CD4-positive, alpha-beta memory T cell (primary cell): ENCODE measurements at regions not wholly inside any gene's neighbourhood (a gene's known extent, or its start where the extent isn't known, plus 50 kb on each side); places are given as distances from the start of the nearest gene placed in this dataset.

Experiments
- CTCF ChIA-PET: fragments of 350-600 bp; sonication (Branson Sonifier 250); formaldehyde crosslinking; loops from one replicate; lab custom pipeline; 2021; ENCODE audit warnings: inconsistent platforms; ENCODE audit not compliant: partially characterized antibody; lab: Charles Lee
- POLR2A ChIA-PET: fragments of 350-600 bp; sonication (Branson Sonifier 250); formaldehyde crosslinking; loops from one replicate; lab custom pipeline; 2021; ENCODE audit not compliant: partially characterized antibody; lab: Charles Lee
- DNase-seq, 5 donors: peaks; one replicate each; pipeline versions ENCODE4 v3.0.0 to v3.0.0-alpha.2; 2020 to 2022; ENCODE audit warnings: mixed read lengths in 1 of 5
- H3K27ac ChIP-seq: one replicate; pipeline ENCODE4 v1.7.0; 2013; ENCODE audit warnings: low read depth, low read length
- H3K27me3 ChIP-seq: 2 replicates; pipeline ENCODE4 v1.7.0; 2013; ENCODE audit warnings: mild to moderate bottlenecking, low read length, moderate library complexity; ENCODE audit not compliant: insufficient read depth
- H3K36me3 ChIP-seq: 2 replicates; pipeline ENCODE4 v1.7.0; 2013; ENCODE audit warnings: mild to moderate bottlenecking, low read length, moderate library complexity; ENCODE audit not compliant: insufficient read depth
- H3K4me1 ChIP-seq: 2 replicates; pipeline ENCODE4 v1.7.0; 2013; ENCODE audit warnings: mild to moderate bottlenecking, low read length, moderate library complexity; ENCODE audit not compliant: insufficient read depth
- H3K4me3 ChIP-seq, 2 donors: one replicate each; pipeline ENCODE4 v1.7.0; 2013; ENCODE audit warnings: low read length in 2 of 2, mild to moderate bottlenecking in 1 of 2
- H3K9me3 ChIP-seq, 2 donors: one replicate each; pipeline ENCODE4 v1.7.0; 2013; ENCODE audit warnings: low read length in 2 of 2, control low read depth in 1 of 2; ENCODE audit not compliant: control insufficient read depth in 1 of 2
- H3K27ac Mint-ChIP-seq, 7 donors: one replicate each; pipeline ENCODE4 v1.8.0; 2020 to 2021; ENCODE audit warnings: mixed read lengths in 7 of 7, mild to moderate bottlenecking in 6 of 7, inconsistent platforms in 3 of 7, moderate library complexity in 3 of 7
- H3K27me3 Mint-ChIP-seq, 2 donors: one replicate each; pipeline ENCODE4 v1.8.0; 2020 to 2021; ENCODE audit warnings: mixed read lengths in 2 of 2
- H3K36me3 Mint-ChIP-seq, 2 donors: one replicate each; pipeline ENCODE4 v1.8.0; 2020 to 2021; ENCODE audit warnings: mixed read lengths in 2 of 2, inconsistent platforms in 1 of 2, mild to moderate bottlenecking in 1 of 2
- H3K4me1 Mint-ChIP-seq, 4 donors: one replicate each; pipeline ENCODE4 v1.8.0; 2020 to 2021; ENCODE audit warnings: mixed read lengths in 4 of 4, mild to moderate bottlenecking in 1 of 4
- H3K4me3 Mint-ChIP-seq, 8 donors: one replicate each; pipeline ENCODE4 v1.8.0; 2020 to 2021; ENCODE audit warnings: mixed read lengths in 8 of 8, mild to moderate bottlenecking in 7 of 8, moderate library complexity in 6 of 8, inconsistent platforms in 3 of 8
- H3K9me3 Mint-ChIP-seq, 8 donors: one replicate each; pipeline ENCODE4 v1.8.0; 2020 to 2021; ENCODE audit warnings: mixed read lengths in 8 of 8, mild to moderate bottlenecking in 5 of 8, inconsistent platforms in 3 of 8, moderate library complexity in 1 of 8
- intact Hi-C: fragments of 100-400 bp; cut with micrococcal nuclease; formaldehyde crosslinking; loops from one replicate; pipeline ENCODE4 v1.15.1; 2023

DNA sequence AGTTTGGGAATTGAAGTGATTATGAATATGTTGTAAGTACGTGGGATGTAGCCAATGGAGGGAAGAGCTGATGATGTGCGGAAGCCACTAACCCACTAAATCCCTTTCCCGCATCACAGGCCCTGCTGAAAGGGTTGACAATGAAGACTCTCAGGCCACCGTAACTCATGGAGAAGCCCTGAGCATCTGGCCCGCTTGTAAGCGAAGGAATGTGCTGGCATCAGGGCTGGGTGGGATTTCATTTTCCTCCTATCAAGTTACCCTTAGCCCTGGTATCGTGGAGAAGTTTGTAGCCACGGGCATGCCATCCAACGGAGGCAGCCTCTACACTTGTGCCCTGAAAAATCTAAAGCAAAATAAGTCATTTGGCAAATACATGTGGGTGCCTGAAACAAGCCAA is 355.0 kb downstream of the CDH26 start:
- CTCF ChIA-PET, result no interaction called here

DNA sequence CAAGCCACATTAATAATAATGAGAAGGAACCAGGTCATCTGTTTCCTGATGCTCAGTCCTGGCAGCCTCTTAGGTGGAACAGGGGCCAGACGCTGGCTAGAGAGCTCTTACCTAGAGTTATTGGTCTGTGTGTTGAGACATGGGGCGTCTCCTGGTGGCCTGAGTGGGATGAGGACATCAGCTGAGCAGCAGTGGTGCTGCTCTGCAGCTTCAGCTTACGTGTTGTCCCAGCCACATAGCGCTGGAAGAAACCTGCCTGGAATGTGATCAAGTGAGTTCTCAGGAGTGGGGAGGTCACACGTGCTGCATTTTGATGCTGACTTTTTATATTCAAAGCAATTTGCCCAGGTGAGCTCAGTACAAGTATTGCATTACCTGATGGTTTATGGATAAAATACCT is 355.4 kb downstream of the CDH26 start:
- H3K27me3 Mint-ChIP-seq, result no peaks in the 10 kb centered on the region
- H3K27ac Mint-ChIP-seq, result no peak overlapping the region
- Histone ChIP-seq H3K4me3 (no peak overlapping the region), H3K27me3 (no peaks in the 10 kb centered on the region), H3K4me1 (no peaks in the 10 kb centered on the region), H3K36me3 (no peaks in the 10 kb centered on the region), H3K9me3 (no peaks in the 10 kb centered on the region), H3K27ac (no peak overlapping the region)
- H3K4me1 Mint-ChIP-seq, result peaks cover 0 to 2% (median 0%) of the 10 kb centered on the region in 4 donors
- intact Hi-C loops, result no loop called here
- H3K36me3 Mint-ChIP-seq, result no peaks in the 10 kb centered on the region
- no peak for DNase-seq
- peaks cover 0 to 2% (median 0%) of the 10 kb centered on the region in 8 donors for H3K9me3 Mint-ChIP-seq
- H3K4me3 Mint-ChIP-seq, result no peak overlapping the region
- CTCF ChIA-PET, result no interaction called here
- POLR2A ChIA-PET, result no interaction called here

More for the DNA sequence above, 355.0 kb downstream of the CDH26 start:
- Mint-ChIP-seq H3K4me3 (no peak overlapping the region), H3K27me3 (no peaks in the 10 kb centered on the region), H3K27ac (no peak overlapping the region), H3K36me3 (no peaks in the 10 kb centered on the region), H3K9me3 (peaks cover 0 to 2% (median 0%) of the 10 kb centered on the region in 8 donors), H3K4me1 (peaks cover 0 to 2% (median 0%) of the 10 kb centered on the region in 4 donors)
- no peak overlapping the region for H3K4me3 ChIP-seq
- intact Hi-C loops, result no loop called here
- no peak overlapping the region for H3K27ac ChIP-seq
- H3K4me1 ChIP-seq, result no peaks in the 10 kb centered on the region
- H3K9me3 ChIP-seq, result no peaks in the 10 kb centered on the region
- POLR2A ChIA-PET, result no interaction called here
- no peak for DNase-seq
- H3K36me3 ChIP-seq, result no peaks in the 10 kb centered on the region
- H3K27me3 ChIP-seq, result no peaks in the 10 kb centered on the region

DNA sequence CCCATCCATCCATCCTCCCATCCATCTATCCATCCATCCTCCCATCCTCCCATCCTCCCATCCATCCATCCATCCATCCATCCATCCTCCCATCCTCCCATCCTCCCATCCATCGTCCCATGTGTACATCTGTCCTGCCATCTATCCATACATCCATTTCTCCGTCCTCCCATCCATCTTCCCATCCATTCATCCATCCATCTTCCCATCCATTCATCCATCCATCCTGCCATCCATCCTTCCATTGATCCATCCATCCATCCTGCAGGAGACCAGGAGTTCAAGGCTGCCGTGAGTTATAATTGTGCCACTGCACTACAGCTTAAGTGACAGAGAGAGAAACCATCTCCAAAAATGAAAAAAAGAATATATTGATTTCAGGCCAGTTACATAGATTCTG is 356.5 kb downstream of the CDH26 start:
- Histone ChIP-seq H3K27ac (no peak overlapping the region), H3K4me1 (no peaks in the 10 kb centered on the region), H3K9me3 (no peaks in the 10 kb centered on the region), H3K4me3 (no peak overlapping the region), H3K27me3 (no peaks in the 10 kb centered on the region), H3K36me3 (no peaks in the 10 kb centered on the region)
- intact Hi-C loops, result no loop called here
- Mint-ChIP-seq H3K27me3 (no peaks in the 10 kb centered on the region), H3K9me3 (peaks cover 0 to 2% (median 0%) of the 10 kb centered on the region in 8 donors), H3K4me3 (no peak overlapping the region), H3K4me1 (peaks cover 0 to 2% (median 0%) of the 10 kb centered on the region in 4 donors), H3K36me3 (no peaks in the 10 kb centered on the region), H3K27ac (no peak overlapping the region)
- ChIA-PET CTCF (no interaction called here), POLR2A (no interaction called here)
- DNase-seq, result no peak

DNA sequence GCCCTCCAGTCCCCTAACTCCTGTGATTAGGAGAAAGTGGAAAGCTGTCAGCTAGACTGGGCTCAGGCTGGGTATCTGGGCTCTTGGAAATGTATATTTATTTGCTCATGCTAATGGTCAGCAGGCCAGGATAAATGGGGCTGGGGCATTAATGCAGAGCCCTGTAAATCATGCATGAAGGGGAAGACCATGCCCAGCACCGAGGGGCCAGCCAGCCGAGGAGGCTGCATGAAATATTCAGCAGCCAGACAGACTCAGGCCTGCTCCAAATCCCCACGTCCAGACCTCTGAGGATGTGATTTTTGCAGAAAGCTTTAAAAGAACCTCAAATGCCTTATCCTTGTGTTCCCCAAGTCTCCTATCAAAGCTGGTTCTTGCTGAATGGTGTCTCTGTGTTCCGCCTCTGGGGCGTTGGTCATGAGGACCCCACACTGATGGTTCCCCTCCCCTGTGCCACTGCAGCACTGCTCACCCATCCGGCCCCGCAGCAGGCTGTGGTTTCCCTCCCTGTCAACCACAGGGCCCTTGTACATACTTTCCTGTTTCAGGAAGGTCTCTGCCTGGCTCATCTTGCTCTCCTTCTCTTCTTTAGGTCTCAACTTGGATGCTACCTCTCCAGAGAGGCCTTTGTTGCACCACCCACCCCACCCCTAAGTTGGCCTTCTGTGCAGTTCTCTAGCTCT is 358.4 kb downstream of the CDH26 start:
- no peak overlapping the region for H3K4me3 Mint-ChIP-seq
- no peak overlapping the region for H3K27ac Mint-ChIP-seq
- H3K36me3 ChIP-seq, result no peaks in the 10 kb centered on the region
- H3K4me1 ChIP-seq, result no peaks in the 10 kb centered on the region
- no peaks in the 10 kb centered on the region for H3K36me3 Mint-ChIP-seq
- no peaks in the 10 kb centered on the region for H3K27me3 ChIP-seq
- peaks cover 0 to 2% (median 0%) of the 10 kb centered on the region in 8 donors for H3K9me3 Mint-ChIP-seq
- intact Hi-C loops, result no loop called here
- no peak overlapping the region for H3K27ac ChIP-seq
- H3K27me3 Mint-ChIP-seq, result no peaks in the 10 kb centered on the region
- H3K9me3 ChIP-seq, result no peaks in the 10 kb centered on the region
- H3K4me3 ChIP-seq, result no peak overlapping the region
- no peak for DNase-seq
- H3K4me1 Mint-ChIP-seq, result peaks cover 0 to 2% (median 0%) of the 10 kb centered on the region in 4 donors
- CTCF ChIA-PET, result no interaction called here
- POLR2A ChIA-PET, result no interaction called here

DNA sequence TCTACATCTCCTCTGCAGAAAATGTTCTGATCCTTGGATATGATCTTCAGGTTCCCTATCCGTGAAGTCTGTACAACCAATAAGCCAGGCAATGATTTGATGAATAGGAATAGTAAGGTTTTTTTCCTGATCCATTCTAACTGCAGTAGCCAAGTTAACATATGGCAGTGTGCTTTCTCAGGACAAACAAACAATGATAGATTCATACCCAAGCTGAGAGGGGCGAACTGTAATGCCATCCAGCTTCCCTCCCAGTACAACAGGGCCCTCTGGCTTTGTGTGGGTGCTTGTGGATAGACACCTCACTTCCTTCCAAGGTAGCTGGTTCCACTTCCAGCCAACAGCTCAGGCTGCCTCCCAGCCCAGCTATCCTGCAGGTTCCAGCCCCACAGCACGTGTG is 359.2 kb downstream of the CDH26 start:
- Histone ChIP-seq H3K27ac (no peak overlapping the region), H3K4me1 (no peaks in the 10 kb centered on the region), H3K9me3 (no peaks in the 10 kb centered on the region), H3K4me3 (no peak overlapping the region), H3K36me3 (no peaks in the 10 kb centered on the region), H3K27me3 (no peaks in the 10 kb centered on the region)
- intact Hi-C loops, result no loop called here
- Mint-ChIP-seq H3K27ac (no peak overlapping the region), H3K4me3 (no peak overlapping the region), H3K4me1 (peaks cover 0 to 2% (median 0%) of the 10 kb centered on the region in 4 donors), H3K27me3 (no peaks in the 10 kb centered on the region), H3K36me3 (no peaks in the 10 kb centered on the region), H3K9me3 (peaks cover 0 to 2% (median 0%) of the 10 kb centered on the region in 8 donors)
- ChIA-PET CTCF (no interaction called here), POLR2A (no interaction called here)
- DNase-seq, result no peak

DNA sequence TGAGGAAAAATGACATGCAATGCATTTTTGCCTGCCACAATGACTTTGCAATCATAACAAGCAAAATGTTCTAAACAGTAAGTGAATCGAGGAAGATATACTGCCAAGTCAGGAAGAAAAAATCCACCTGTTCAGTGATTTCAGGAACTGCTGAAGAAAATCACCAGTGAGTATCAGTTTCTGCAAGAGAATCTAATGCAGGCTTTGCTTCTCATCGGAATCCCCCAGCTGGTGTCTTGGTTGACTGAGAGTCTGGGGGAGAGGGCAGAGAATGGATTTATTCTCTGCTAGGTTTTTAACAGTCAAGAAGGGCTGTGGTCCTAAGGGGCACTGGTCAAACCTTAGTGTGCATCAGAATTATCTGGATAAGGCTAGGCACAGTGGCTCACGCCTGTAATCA is 363.4 kb downstream of the CDH26 start:
- CTCF ChIA-PET, result no interaction called here
- H3K27me3 Mint-ChIP-seq, result no peaks in the 10 kb centered on the region
- H3K4me3 ChIP-seq, result no peak overlapping the region
- no peaks in the 10 kb centered on the region for H3K4me1 ChIP-seq
- no peak overlapping the region for H3K27ac Mint-ChIP-seq
- no peaks in the 10 kb centered on the region for H3K9me3 ChIP-seq
- H3K27me3 ChIP-seq, result no peaks in the 10 kb centered on the region
- peaks cover 0 to 2% (median 0%) of the 10 kb centered on the region in 4 donors for H3K4me1 Mint-ChIP-seq
- intact Hi-C loops, result no loop called here
- no peak for DNase-seq
- H3K36me3 ChIP-seq, result no peaks in the 10 kb centered on the region
- no peaks in the 10 kb centered on the region for H3K36me3 Mint-ChIP-seq
- no peak overlapping the region for H3K27ac ChIP-seq
- no peak overlapping the region for H3K4me3 Mint-ChIP-seq
- no peaks in the 10 kb centered on the region for H3K9me3 Mint-ChIP-seq
- POLR2A ChIA-PET, result no interaction called here

DNA sequence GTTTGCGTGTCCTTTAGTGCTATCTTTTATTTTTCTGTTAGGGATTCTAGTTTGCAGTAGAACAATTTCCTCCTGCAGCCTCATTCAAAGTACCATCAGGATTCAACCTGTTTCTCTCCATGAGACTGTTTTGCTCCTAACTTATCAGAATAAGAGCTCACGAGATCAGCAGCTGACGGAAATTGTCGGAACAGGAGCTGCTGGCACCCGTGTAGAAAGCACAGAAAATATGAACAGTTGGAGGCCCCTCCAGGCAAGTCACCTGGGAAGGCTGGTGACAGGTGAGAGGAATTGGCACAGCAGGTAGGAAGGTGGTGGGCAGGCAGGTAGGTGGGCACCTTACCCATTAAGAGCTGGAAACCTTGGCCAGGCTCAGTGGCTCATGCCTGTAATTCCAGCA is 368.6 kb downstream of the CDH26 start:
- H3K9me3 ChIP-seq, result no peaks in the 10 kb centered on the region
- no peaks in the 10 kb centered on the region for H3K27me3 Mint-ChIP-seq
- no peak overlapping the region for H3K27ac ChIP-seq
- H3K27ac Mint-ChIP-seq, result no peak overlapping the region
- no peak for DNase-seq
- H3K27me3 ChIP-seq, result no peaks in the 10 kb centered on the region
- no peaks in the 10 kb centered on the region for H3K9me3 Mint-ChIP-seq
- H3K4me3 ChIP-seq, result no peak overlapping the region
- H3K4me3 Mint-ChIP-seq, result no peak overlapping the region
- ChIA-PET CTCF (no interaction called here), POLR2A (no interaction called here)
- H3K36me3 ChIP-seq, result no peaks in the 10 kb centered on the region
- intact Hi-C loops, result no loop called here
- no peaks in the 10 kb centered on the region for H3K36me3 Mint-ChIP-seq
- no peaks in the 10 kb centered on the region for H3K4me1 ChIP-seq
- H3K4me1 Mint-ChIP-seq, result no peaks in the 10 kb centered on the region
